Testis (tissue), 2 donors: ENCODE measurements at regions not wholly inside any gene's neighbourhood (a gene's known extent, or its start where the extent isn't known, plus 50 kb on each side); places are given as distances from the start of the nearest gene placed in this dataset.

ENCODE experiments used
- POLR2A ChIP-seq: fragments of 450-650 bp; IDR thresholded peaks from one replicate; pipeline ENCODE4 v1.6.1; 2017; ENCODE audit warnings: antibody characterized with exemption, mild to moderate bottlenecking, moderate library complexity
- TF ChIP-seq, protein P1 (sequence below), 3 experiments: fragments of 450-650 bp in 2 of 3; fragments of 200-600 bp in 1 of 3; sonication (generic) in 1 of 3; IDR thresholded peaks; one replicate each; pipeline ENCODE4 v1.5.1; 2016 to 2019; ENCODE audit warnings: antibody characterized with exemption in 3 of 3, mild to moderate bottlenecking in 2 of 3, moderate library complexity in 1 of 3

GRCh38 chr4:106806158-106806797, 229.8 kb downstream of the DKK2 start:
- TF ChIP-seq, protein P1, sequence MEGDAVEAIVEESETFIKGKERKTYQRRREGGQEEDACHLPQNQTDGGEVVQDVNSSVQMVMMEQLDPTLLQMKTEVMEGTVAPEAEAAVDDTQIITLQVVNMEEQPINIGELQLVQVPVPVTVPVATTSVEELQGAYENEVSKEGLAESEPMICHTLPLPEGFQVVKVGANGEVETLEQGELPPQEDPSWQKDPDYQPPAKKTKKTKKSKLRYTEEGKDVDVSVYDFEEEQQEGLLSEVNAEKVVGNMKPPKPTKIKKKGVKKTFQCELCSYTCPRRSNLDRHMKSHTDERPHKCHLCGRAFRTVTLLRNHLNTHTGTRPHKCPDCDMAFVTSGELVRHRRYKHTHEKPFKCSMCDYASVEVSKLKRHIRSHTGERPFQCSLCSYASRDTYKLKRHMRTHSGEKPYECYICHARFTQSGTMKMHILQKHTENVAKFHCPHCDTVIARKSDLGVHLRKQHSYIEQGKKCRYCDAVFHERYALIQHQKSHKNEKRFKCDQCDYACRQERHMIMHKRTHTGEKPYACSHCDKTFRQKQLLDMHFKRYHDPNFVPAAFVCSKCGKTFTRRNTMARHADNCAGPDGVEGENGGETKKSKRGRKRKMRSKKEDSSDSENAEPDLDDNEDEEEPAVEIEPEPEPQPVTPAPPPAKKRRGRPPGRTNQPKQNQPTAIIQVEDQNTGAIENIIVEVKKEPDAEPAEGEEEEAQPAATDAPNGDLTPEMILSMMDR (IDR thresholded peaks at IDR 0.05): no peak
- no peak for TF ChIP-seq POLR2A
